Naive thymus-derived CD4-positive, alpha-beta T cell (primary cell): ENCODE measurements at regions not wholly inside any gene's neighbourhood (a gene's known extent, or its start where the extent isn't known, plus 50 kb on each side); places are given as distances from the start of the nearest gene placed in this dataset.

Source experiments
- ATAC-seq: fragments of 150-1000 bp; cut with Tn5 transposase; 2 replicates; pipeline ENCODE4 v1.10.0; 2021; ENCODE audit warnings: mild to moderate bottlenecking, moderate library complexity
- CTCF ChIA-PET: fragments of 350-600 bp; sonication (Branson Sonifier 250); formaldehyde crosslinking; loops from one replicate; lab custom pipeline; 2021; ENCODE audit warnings: antibody characterized with exemption; lab: Charles Lee
- POLR2A ChIA-PET: fragments of 350-600 bp; sonication (Branson Sonifier 250); formaldehyde crosslinking; loops from one replicate; lab custom pipeline; 2021; ENCODE audit warnings: antibody characterized with exemption, inconsistent platforms; lab: Charles Lee
- DNase-seq, 9 donors: peaks; one replicate each; pipeline versions ENCODE4 v3.0.0 to v3.0.0-alpha.2; 2020 to 2022; ENCODE audit warnings: mixed read lengths in 1 of 9
- H3K27ac ChIP-seq: one replicate; pipeline ENCODE4 v1.7.0; 2013; ENCODE audit warnings: mild to moderate bottlenecking, low read depth, low read length, moderate library complexity
- H3K27me3 ChIP-seq, 2 donors: one replicate each; pipeline ENCODE4 v1.7.0; 2013; ENCODE audit warnings: low read length in 2 of 2, mild to moderate bottlenecking in 2 of 2, moderate library complexity in 2 of 2; ENCODE audit not compliant: control insufficient read depth in 2 of 2, insufficient read depth in 2 of 2
- H3K36me3 ChIP-seq, 3 experiments: 1 replicate in 2 of 3; 2 replicates in 1 of 3; pipeline ENCODE4 v1.7.0; 2013; ENCODE audit warnings: low read length in 3 of 3, mild to moderate bottlenecking in 3 of 3, moderate library complexity in 1 of 3; ENCODE audit not compliant: insufficient read depth in 3 of 3, control insufficient read depth in 2 of 3
- H3K4me1 ChIP-seq, 2 donors: one replicate each; pipeline ENCODE4 v1.7.0; 2013; ENCODE audit warnings: low read length in 2 of 2, mild to moderate bottlenecking in 2 of 2, moderate library complexity in 1 of 2; ENCODE audit not compliant: control insufficient read depth in 2 of 2, insufficient read depth in 2 of 2
- H3K4me3 ChIP-seq: 2 replicates; pipeline ENCODE4 v1.7.0; 2013; ENCODE audit warnings: mild to moderate bottlenecking, low read length
- H3K9me3 ChIP-seq, 3 experiments: 1 replicate in 2 of 3; 2 replicates in 1 of 3; pipeline ENCODE4 v1.7.0; 2013; ENCODE audit warnings: low read length in 3 of 3; ENCODE audit not compliant: control insufficient read depth in 2 of 3
- H3K27ac Mint-ChIP-seq, 9 donors: one replicate each; pipeline ENCODE4 v1.8.0; 2020 to 2022; ENCODE audit warnings: mixed read lengths in 9 of 9, mild to moderate bottlenecking in 8 of 9, moderate library complexity in 5 of 9, inconsistent platforms in 2 of 9
- H3K27me3 Mint-ChIP-seq, 5 donors: one replicate each; pipeline ENCODE4 v1.8.0; 2021 to 2022; ENCODE audit warnings: mixed read lengths in 5 of 5, mild to moderate bottlenecking in 1 of 5
- H3K36me3 Mint-ChIP-seq, 5 donors: one replicate each; pipeline ENCODE4 v1.8.0; 2020 to 2022; ENCODE audit warnings: mixed read lengths in 5 of 5, mild to moderate bottlenecking in 3 of 5, inconsistent platforms in 1 of 5
- H3K4me1 Mint-ChIP-seq, 7 donors: one replicate each; pipeline ENCODE4 v1.8.0; 2020 to 2022; ENCODE audit warnings: mixed read lengths in 7 of 7, mild to moderate bottlenecking in 3 of 7, inconsistent platforms in 1 of 7
- H3K4me3 Mint-ChIP-seq, 10 donors: one replicate each; pipeline ENCODE4 v1.8.0; 2020 to 2022; ENCODE audit warnings: mild to moderate bottlenecking in 10 of 10, mixed read lengths in 10 of 10, moderate library complexity in 6 of 10, inconsistent platforms in 2 of 10
- H3K9me3 Mint-ChIP-seq, 11 donors: one replicate each; pipeline ENCODE4 v1.8.0; 2020 to 2022; ENCODE audit warnings: mixed read lengths in 11 of 11, mild to moderate bottlenecking in 4 of 11, inconsistent platforms in 1 of 11, moderate library complexity in 1 of 11
- intact Hi-C, 2 donors: fragments of 100-400 bp; cut with micrococcal nuclease; formaldehyde crosslinking; loops; one replicate each; pipeline ENCODE4 v1.15.1; 2023

GRCh38 chr2:14944562-14945346 lies 312.2 kb downstream of the LRATD1 start:
- Mint-ChIP-seq H3K27me3 (peaks cover 0 to 22% (median 11%) of the 10 kb centered on the region in 5 donors), H3K4me1 (peaks cover 0 to 1% (median 0%) of the 10 kb centered on the region in 7 donors), H3K27ac (no peak overlapping the region), H3K4me3 (no peak overlapping the region), H3K36me3 (no peaks in the 10 kb centered on the region), H3K9me3 (peaks cover 4 to 31% (median 7%) of the 10 kb centered on the region in 11 donors)
- no peaks in the 10 kb centered on the region for H3K36me3 ChIP-seq
- no peak overlapping the region for H3K4me3 ChIP-seq
- no peaks in the 10 kb centered on the region for H3K9me3 ChIP-seq
- no peak for DNase-seq
- intact Hi-C loops, result no loop called here
- ChIA-PET POLR2A (no interaction called here), CTCF (interaction anchor here (0.7 kb wide), 1 partner anchor 26 kb away, joined by 3 read pairs; no protein-coding TSS in a partner anchor)
- no peak overlapping the region for H3K27ac ChIP-seq
- H3K27me3 ChIP-seq, result no peaks in the 10 kb centered on the region
- ATAC-seq, result no peak
- H3K4me1 ChIP-seq, result no peaks in the 10 kb centered on the region

GRCh38 chr2:14951569-14952285 lies 319.2 kb downstream of the LRATD1 start:
- intact Hi-C loops, result no loop called here
- Mint-ChIP-seq H3K9me3 (peaks cover 0 to 10% (median 4%) of the 10 kb centered on the region in 11 donors), H3K4me1 (peaks cover 0 to 5% (median 0%) of the 10 kb centered on the region in 7 donors), H3K27ac (no peak overlapping the region), H3K36me3 (peaks cover 0 to 7% (median 0%) of the 10 kb centered on the region in 5 donors), H3K4me3 (no peak overlapping the region), H3K27me3 (peaks cover 8 to 17% (median 11%) of the 10 kb centered on the region in 5 donors)
- no peaks in the 10 kb centered on the region for H3K9me3 ChIP-seq
- CTCF ChIA-PET, result no interaction called here
- POLR2A ChIA-PET, result interaction anchor here (0.7 kb wide), 1 partner anchor 21 kb away, joined by 3 read pairs; no protein-coding TSS in a partner anchor
- H3K27ac ChIP-seq, result no peak overlapping the region
- DNase-seq (no peak), ATAC-seq (no peak)
- H3K36me3 ChIP-seq, result no peaks in the 10 kb centered on the region
- H3K4me3 ChIP-seq, result no peak overlapping the region
- H3K27me3 ChIP-seq, result peaks cover 0 to 1% of the 10 kb centered on the region in 2 donors
- no peaks in the 10 kb centered on the region for H3K4me1 ChIP-seq

DNA sequence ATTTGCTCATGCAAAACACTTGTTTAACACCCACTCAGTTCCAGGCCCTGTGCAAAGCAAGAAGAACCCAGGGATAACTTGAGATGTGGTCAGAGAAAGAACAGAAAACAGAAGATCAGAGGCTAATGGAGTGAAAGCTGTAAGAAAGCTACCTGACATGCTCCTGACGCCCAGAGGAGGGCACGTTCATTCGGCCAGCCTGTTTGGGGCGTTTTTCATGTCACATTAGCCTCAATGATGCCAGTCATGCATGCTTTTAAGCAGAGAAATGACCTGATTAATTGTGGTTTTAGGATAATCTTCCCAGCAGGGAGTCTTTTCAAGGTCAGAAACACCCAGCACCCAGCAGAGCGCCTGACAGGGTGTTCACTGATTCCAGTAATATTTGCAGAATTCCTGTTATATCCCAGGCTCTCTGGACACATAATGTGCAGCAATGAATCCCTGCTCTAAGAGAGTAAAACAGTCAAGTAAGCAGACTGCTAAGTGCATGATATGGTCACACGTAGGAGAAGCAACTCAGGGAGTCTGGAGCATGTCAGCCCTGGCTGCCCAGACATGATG lies 320.0 kb downstream of the LRATD1 start:
- POLR2A ChIA-PET, result no interaction called here
- H3K4me1 ChIP-seq, result no peaks in the 10 kb centered on the region

GRCh38 chr2:14960686-14961324 lies 328.3 kb downstream of the LRATD1 start:
- H3K4me3 Mint-ChIP-seq, result no peak overlapping the region
- H3K27me3 ChIP-seq, result peaks cover 0 to 3% of the 10 kb centered on the region in 2 donors
- H3K9me3 ChIP-seq, result no peaks in the 10 kb centered on the region
- CTCF ChIA-PET, result no interaction called here
- H3K4me1 ChIP-seq, result no peaks in the 10 kb centered on the region
- H3K4me3 ChIP-seq, result no peak overlapping the region
- H3K4me1 Mint-ChIP-seq, result no peaks in the 10 kb centered on the region
- DNase-seq (no peak), ATAC-seq (no peak)
- H3K27ac Mint-ChIP-seq, result no peak overlapping the region
- no peaks in the 10 kb centered on the region for H3K36me3 Mint-ChIP-seq
- H3K36me3 ChIP-seq, result no peaks in the 10 kb centered on the region
- no peak overlapping the region for H3K27ac ChIP-seq
- POLR2A ChIA-PET, result no interaction called here
- intact Hi-C loops, result no loop called here
- H3K9me3 Mint-ChIP-seq, result peaks cover 0 to 9% (median 4%) of the 10 kb centered on the region in 11 donors
- peaks cover 0 to 19% (median 15%) of the 10 kb centered on the region in 5 donors for H3K27me3 Mint-ChIP-seq

More for the DNA sequence above, 320.0 kb downstream of the LRATD1 start:
- Mint-ChIP-seq H3K4me1 (peaks cover 0 to 3% (median 0%) of the 10 kb centered on the region in 7 donors), H3K4me3 (no peak overlapping the region), H3K27ac (no peak overlapping the region), H3K27me3 (peaks cover 4 to 19% (median 13%) of the 10 kb centered on the region in 5 donors), H3K36me3 (peaks cover 0 to 7% (median 0%) of the 10 kb centered on the region in 5 donors), H3K9me3 (peaks cover under 1 to 10% (median 4%) of the 10 kb centered on the region in 11 donors)
- Histone ChIP-seq H3K4me3 (no peak overlapping the region), H3K36me3 (no peaks in the 10 kb centered on the region), H3K27ac (no peak overlapping the region), H3K27me3 (peaks cover 0 to 3% of the 10 kb centered on the region in 2 donors), H3K9me3 (no peaks in the 10 kb centered on the region)
- CTCF ChIA-PET, result no interaction called here
- intact Hi-C loops, result no loop called here
- no peak for DNase-seq
- ATAC-seq, result no peak

GRCh38 chr2:14967729-14968128 lies 335.2 kb downstream of the LRATD1 start:
- no peak overlapping the region for H3K27ac Mint-ChIP-seq
- Histone ChIP-seq H3K4me1 (no peaks in the 10 kb centered on the region), H3K36me3 (no peaks in the 10 kb centered on the region), H3K9me3 (no peaks in the 10 kb centered on the region), H3K4me3 (no peak overlapping the region), H3K27me3 (no peaks in the 10 kb centered on the region), H3K27ac (no peak overlapping the region)
- H3K4me3 Mint-ChIP-seq, result no peak overlapping the region
- ATAC-seq (no peak), DNase-seq (no peak)
- peaks cover 0 to 1% (median 0%) of the 10 kb centered on the region in 7 donors for H3K4me1 Mint-ChIP-seq
- CTCF ChIA-PET, result no interaction called here
- POLR2A ChIA-PET, result no interaction called here
- intact Hi-C loops, result no loop called here
- no peaks in the 10 kb centered on the region for H3K36me3 Mint-ChIP-seq
- H3K9me3 Mint-ChIP-seq, result peaks cover 0 to 5% (median 0%) of the 10 kb centered on the region in 11 donors
- H3K27me3 Mint-ChIP-seq, result peaks cover 0 to 11% (median 3%) of the 10 kb centered on the region in 5 donors

GRCh38 chr2:14975381-14975780 lies 342.9 kb downstream of the LRATD1 start:
- Histone ChIP-seq H3K36me3 (no peaks in the 10 kb centered on the region), H3K9me3 (no peaks in the 10 kb centered on the region), H3K4me1 (no peaks in the 10 kb centered on the region), H3K27me3 (no peaks in the 10 kb centered on the region), H3K27ac (no peak overlapping the region), H3K4me3 (no peak overlapping the region)
- peaks cover 3 to 11% (median 6%) of the 10 kb centered on the region in 5 donors for H3K27me3 Mint-ChIP-seq
- no peak for ATAC-seq
- no peak overlapping the region for H3K27ac Mint-ChIP-seq
- H3K4me1 Mint-ChIP-seq, result peaks cover 0 to 1% (median 0%) of the 10 kb centered on the region in 7 donors
- ChIA-PET CTCF (interaction anchor here (0.7 kb wide), 1 partner anchor 172 kb away, joined by 3 read pairs; no protein-coding TSS in a partner anchor), POLR2A (no interaction called here)
- intact Hi-C loops, result no loop called here
- H3K4me3 Mint-ChIP-seq, result no peak overlapping the region
- peaks cover 0 to 3% (median 0%) of the 10 kb centered on the region in 11 donors for H3K9me3 Mint-ChIP-seq
- H3K36me3 Mint-ChIP-seq, result no peaks in the 10 kb centered on the region
- no peak for DNase-seq
